IMR-90 (cell line): ENCODE measurements at regions not wholly inside any gene's neighbourhood (a gene's known extent, or its start where the extent isn't known, plus 50 kb on each side); places are given as distances from the start of the nearest gene placed in this dataset.

Experiments
- ATAC-seq: fragments of 200-7000 bp; cut with Tn5 transposase; 2 replicates; pipeline ENCODE4 v1.9.1; 2020; ENCODE audit warnings: low read depth, mild to moderate bottlenecking, moderate library complexity
- BruUV-seq: library from RNA; stranded (reverse); fragments of 400-500 nt; replicated peaks from 2 replicates; lab custom pipeline; 2021; lab: Mats Ljungman, UMichigan
- CTCF ChIA-PET: fragments of 300-600 bp; formaldehyde crosslinking; extraction: SDS; loops from one replicate; lab custom pipeline; 2021; ENCODE audit warnings: antibody characterized with exemption; lab: Yijun Ruan, JAX
- POLR2A ChIA-PET: fragments of 300-600 bp; sonication (Branson Sonifier 250); formaldehyde crosslinking; loops from one replicate; lab custom pipeline; 2022; ENCODE audit warnings: antibody characterized with exemption; ENCODE audit not compliant: unreplicated experiment; lab: Charles Lee
- DNase-seq: peaks from one replicate; pipeline ENCODE4 v3.0.0; 2013
- H2AFZ ChIP-seq: replicated peaks from 2 replicates; pipeline ENCODE3; 2013; ENCODE audit warnings: low read length, mild to moderate bottlenecking; ENCODE audit not compliant: poor library complexity
- H2AK5ac ChIP-seq: 2 replicates; pipeline ENCODE4 v1.6.1; 2013; ENCODE audit warnings: low read depth, low read length, inconsistent platforms
- H2AK9ac ChIP-seq: replicated peaks from 2 replicates; pipeline ENCODE3; 2013; ENCODE audit warnings: mild to moderate bottlenecking, low read depth, low read length, moderate library complexity; ENCODE audit not compliant: poor library complexity
- H2BK120ac ChIP-seq: 2 replicates; pipeline ENCODE4 v1.6.1; 2013; ENCODE audit warnings: low read depth, low read length, inconsistent platforms
- H2BK15ac ChIP-seq: 3 replicates; pipeline ENCODE4 v1.6.1; 2013; ENCODE audit warnings: low read depth, low read length, inconsistent platforms
- H2BK20ac ChIP-seq: 2 replicates; pipeline ENCODE4 v1.6.1; 2013; ENCODE audit warnings: low read depth, mild to moderate bottlenecking, inconsistent platforms, low read length, moderate library complexity
- H2BK5ac ChIP-seq: 2 replicates; pipeline ENCODE4 v1.6.1; 2013; ENCODE audit warnings: mild to moderate bottlenecking, low read depth, low read length, inconsistent platforms; ENCODE audit not compliant: poor library complexity, severe bottlenecking
- H3K14ac ChIP-seq: replicated peaks from 2 replicates; pipeline ENCODE4 v1.6.1; 2013; ENCODE audit warnings: low read depth, low read length, inconsistent platforms
- H3K18ac ChIP-seq: 2 replicates; pipeline ENCODE4 v1.6.1; 2013; ENCODE audit warnings: low read depth, low read length, control low read depth
- H3K23ac ChIP-seq: 2 replicates; pipeline ENCODE4 v1.6.1; 2013; ENCODE audit warnings: low read depth, low read length, inconsistent platforms
- H3K27ac ChIP-seq: 2 replicates; pipeline ENCODE4 v1.5.1; 2013; ENCODE audit warnings: mild to moderate bottlenecking, control low read depth, low read length; ENCODE audit not compliant: insufficient read depth
- H3K27me3 ChIP-seq: 2 replicates; pipeline ENCODE4 v1.6.1; 2013; ENCODE audit warnings: low read length; ENCODE audit not compliant: control insufficient read depth, insufficient read depth
- H3K36me3 ChIP-seq: 2 replicates; pipeline ENCODE4 v1.6.1; 2013; ENCODE audit warnings: low read length, mixed read lengths; ENCODE audit not compliant: control insufficient read depth, insufficient read depth
- H3K4ac ChIP-seq: 2 replicates; pipeline ENCODE4 v1.6.1; 2013; ENCODE audit warnings: low read depth, low read length, inconsistent platforms
- H3K4me1 ChIP-seq: 2 replicates; pipeline ENCODE4 v1.6.1; 2013; ENCODE audit warnings: low read length, mixed read lengths; ENCODE audit not compliant: control insufficient read depth, insufficient read depth
- H3K4me2 ChIP-seq: 2 replicates; pipeline ENCODE4 v1.6.1; 2013; ENCODE audit warnings: low read depth, mild to moderate bottlenecking, control low read depth, low read length, moderate library complexity
- H3K4me3 ChIP-seq: 2 replicates; pipeline ENCODE4 v1.5.1; 2013; ENCODE audit warnings: low read depth, mild to moderate bottlenecking, control low read depth, low read length, moderate library complexity; ENCODE audit not compliant: insufficient read depth
- H3K56ac ChIP-seq: 2 replicates; pipeline ENCODE4 v1.6.1; 2013; ENCODE audit warnings: low read length, inconsistent platforms; ENCODE audit not compliant: insufficient read depth; ENCODE audit errors: extremely low read depth
- H3K79me1 ChIP-seq, 2 experiments: 2 replicates each; pipeline ENCODE4 v1.6.1; 2013; ENCODE audit warnings: low read length in 2 of 2, inconsistent platforms in 1 of 2, low read depth in 1 of 2
- H3K9ac ChIP-seq: 2 replicates; pipeline ENCODE4 v1.6.1; 2013; ENCODE audit warnings: low read depth, low read length, control low read depth
- H3K9me1 ChIP-seq: 2 replicates; pipeline ENCODE4 v1.6.1; 2013; ENCODE audit warnings: low read length, inconsistent platforms; ENCODE audit not compliant: insufficient read depth
- H3K9me3 ChIP-seq: 2 replicates; pipeline ENCODE4 v1.6.1; 2013; ENCODE audit warnings: low read length; ENCODE audit not compliant: control insufficient read depth, insufficient read depth
- H4K20me1 ChIP-seq: 2 replicates; pipeline ENCODE4 v1.6.1; 2013; ENCODE audit warnings: low read length, inconsistent platforms; ENCODE audit not compliant: insufficient read depth
- H4K5ac ChIP-seq: 2 replicates; pipeline ENCODE4 v1.6.1; 2013; ENCODE audit warnings: mild to moderate bottlenecking, low read depth, low read length, control low read depth
- H4K8ac ChIP-seq, 2 experiments: 2 replicates each; pipeline ENCODE4 v1.6.1; 2013; ENCODE audit warnings: low read depth in 2 of 2, low read length in 2 of 2, control low read depth in 1 of 2, inconsistent platforms in 1 of 2
- H4K91ac ChIP-seq: 2 replicates; pipeline ENCODE4 v1.6.1; 2013; ENCODE audit warnings: low read depth, low read length, inconsistent platforms; ENCODE audit not compliant: insufficient read depth
- BHLHE40 ChIP-seq: fragments of 150-350 bp; IDR thresholded peaks from 2 replicates; pipeline ENCODE4 v1.6.1; 2016; ENCODE audit warnings: mild to moderate bottlenecking, low read depth, low read length
- CEBPB ChIP-seq: IDR thresholded peaks from 2 replicates; pipeline ENCODE4 v1.6.1; 2012; ENCODE audit warnings: low read depth, low read length, improper control_type of control experiment
- CHD1 ChIP-seq: IDR thresholded peaks from 2 replicates; pipeline ENCODE4 v1.6.1; 2012; ENCODE audit warnings: low read depth, low read length, improper control_type of control experiment
- FOS ChIP-seq: fragments of 150-350 bp; IDR thresholded peaks from 2 replicates; pipeline ENCODE4 v1.6.1; 2016; ENCODE audit warnings: low read depth, low read length
- MAFK ChIP-seq: IDR thresholded peaks from 2 replicates; pipeline ENCODE4 v1.6.1; 2012; ENCODE audit warnings: low read depth, low read length, improper control_type of control experiment
- MAZ ChIP-seq: IDR thresholded peaks from 2 replicates; pipeline ENCODE4 v1.6.1; 2012; ENCODE audit warnings: low read depth, mild to moderate bottlenecking, low read length, improper control_type of control experiment, moderate library complexity, borderline replicate concordance
- MXI1 ChIP-seq: IDR thresholded peaks from 2 replicates; pipeline ENCODE4 v1.6.1; 2012; ENCODE audit warnings: low read depth, mild to moderate bottlenecking, low read length, moderate library complexity, borderline replicate concordance
- NFE2L2 ChIP-seq: fragments of 150-350 bp; IDR thresholded peaks from 2 replicates; pipeline ENCODE4 v1.6.1; 2016; ENCODE audit warnings: low read depth, mild to moderate bottlenecking, low read length
- POLR2A ChIP-seq: IDR thresholded peaks from 2 replicates; pipeline ENCODE4 v1.6.1; 2012; ENCODE audit warnings: mild to moderate bottlenecking, low read depth, low read length
- RAD21 ChIP-seq: IDR thresholded peaks from 2 replicates; pipeline ENCODE4 v1.6.1; 2012; ENCODE audit warnings: low read length, improper control_type of control experiment
- RFX5 ChIP-seq: IDR thresholded peaks from 2 replicates; pipeline ENCODE4 v1.8.0; 2012; ENCODE audit warnings: low read depth, mild to moderate bottlenecking, low read length, moderate library complexity
- SMC3 ChIP-seq: fragments of 150-350 bp; IDR thresholded peaks from 2 replicates; pipeline ENCODE4 v1.6.1; 2016; ENCODE audit warnings: low read depth, mild to moderate bottlenecking, antibody characterized with exemption, low read length, moderate library complexity
- USF2 ChIP-seq: fragments of 150-350 bp; IDR thresholded peaks from 2 replicates; pipeline ENCODE4 v1.6.1; 2017; ENCODE audit warnings: mild to moderate bottlenecking, antibody characterized with exemption, low read length, low read depth
- WGBS, 2 experiments: methylation state at CpG; one replicate each; pipeline versions ENCODE4 v1.1.5 to v1.1.7; 2013; ENCODE audit warnings: missing lambda C conversion rate in 2 of 2; ENCODE audit not compliant: insufficient read length in 1 of 2; ENCODE audit errors: extremely low coverage in 2 of 2; 5-methylcytosine and 5-hydroxymethylcytosine counted together
- dilution Hi-C: fragments of 300-500 bp; cut with HindIII; formaldehyde crosslinking; loops from one replicate; pipeline ENCODE4 v1.14.3; 2018; ENCODE audit warnings: low sequenced_read_pairs; ENCODE audit not compliant: unreplicated experiment
- in situ Hi-C: fragments of 300-500 bp; cut with MboI; formaldehyde crosslinking; loops from 3 replicates; pipeline ENCODE4 v1.14.3; 2019; ENCODE audit warnings: low sequenced_read_pairs, inconsistent platforms, mixed read lengths
- intact Hi-C: fragments of 100-400 bp; cut with micrococcal nuclease; formaldehyde crosslinking; loops from 2 replicates; pipeline ENCODE4 v1.10.0; 2022

GRCh38 chr2:144780983-144781382, 261.1 kb upstream of the ZEB2 start:
- no peaks in the 10 kb centered on the region for H3K27me3 ChIP-seq
- no peak overlapping the region for H2BK15ac ChIP-seq
- no peak overlapping the region for H4K8ac ChIP-seq
- no peak overlapping the region for H3K27ac ChIP-seq
- ChIA-PET POLR2A (no interaction called here), CTCF (interaction anchor here (0.7 to 1.4 kb wide), 2 partner anchors 10 to 508 kb away, joined by 3 read pairs; no protein-coding TSS in a partner anchor)
- TF ChIP-seq RFX5, result no peak
- TF ChIP-seq USF2, result no peak
- no peak for TF ChIP-seq FOS
- TF ChIP-seq MAFK, result no peak
- no peak for TF ChIP-seq NFE2L2
- TF ChIP-seq RAD21, result no peak
- TF ChIP-seq MAZ, result no peak
- no peak for TF ChIP-seq POLR2A
- TF ChIP-seq SMC3, result no peak
- no peak for TF ChIP-seq BHLHE40
- no peak for TF ChIP-seq CHD1
- no peak for TF ChIP-seq MXI1
- TF ChIP-seq CEBPB, result no peak
- H3K4ac ChIP-seq, result no peak overlapping the region
- no peaks in the 10 kb centered on the region for H3K36me3 ChIP-seq
- ATAC-seq (no peak), DNase-seq (no peak)
- no peak overlapping the region for H2BK20ac ChIP-seq
- H3K18ac ChIP-seq, result no peak overlapping the region
- intact Hi-C loops, result no loop called here
- no peak overlapping the region for H2BK5ac ChIP-seq
- H3K9me1 ChIP-seq, result no peaks in the 10 kb centered on the region
- H4K91ac ChIP-seq, result no peak overlapping the region
- no TSS peak for BruUV-seq
- H2BK120ac ChIP-seq, result no peak overlapping the region
- in situ Hi-C loops, result no loop called here
- H2AK9ac ChIP-seq, result no peak overlapping the region
- no peak overlapping the region for H3K23ac ChIP-seq
- H3K56ac ChIP-seq, result no peak overlapping the region
- H3K4me1 ChIP-seq, result no peaks in the 10 kb centered on the region
- H4K20me1 ChIP-seq, result no peaks in the 10 kb centered on the region
- no peak overlapping the region for H3K14ac ChIP-seq
- H3K9me3 ChIP-seq, result no peaks in the 10 kb centered on the region
- WGBS, 2 experiments, result no CpG with 5 or more reads among the region's 3 CpGs
- no peak overlapping the region for H4K5ac ChIP-seq
- dilution Hi-C loops, result no loop called here
- H3K9ac ChIP-seq, result no peak overlapping the region
- no peak overlapping the region for H2AFZ ChIP-seq
- no peak overlapping the region for H3K4me3 ChIP-seq
- no peaks in the 10 kb centered on the region for H3K79me1 ChIP-seq
- H3K4me2 ChIP-seq, result no peak overlapping the region
- no peak overlapping the region for H2AK5ac ChIP-seq
